ENCODE measurements at regions not wholly inside any gene's neighbourhood (a gene's known extent, or its start where the extent isn't known, plus 50 kb on each side); places are given as distances from the start of the nearest gene placed in this dataset.

- H3K27me3 ChIP-seq (ENCODE audit: control insufficient read depth in 2 of 2, insufficient read depth in 2 of 2, low read length in 2 of 2), result no peaks in the 10 kb centered on the region
- no peaks in the 10 kb centered on the region for H4K20me1 ChIP-seq (replicated peaks; ENCODE audit: control insufficient read depth, extremely low read depth, insufficient read depth, low read length)
- H2AFZ ChIP-seq (ENCODE audit: low read depth, low read length), result no peak overlapping the region
- no peaks in the 10 kb centered on the region for H3K36me3 ChIP-seq (ENCODE audit: control insufficient read depth in 2 of 2, extremely low read depth in 1 of 2, insufficient read depth in 2 of 2, low read length in 2 of 2)
- ChIA-PET CTCF (interaction anchor here (1.3 kb wide), 1 partner anchor 49 kb away, joined by 4 read pairs; no protein-coding TSS in a partner anchor), POLR2A (no interaction called here)
- H3K9me1 ChIP-seq (replicated peaks; ENCODE audit: control insufficient read depth, extremely low read depth, insufficient read depth, low read length), result no peaks in the 10 kb centered on the region
- H3K9me3 ChIP-seq (replicated peaks; ENCODE audit: control insufficient read depth, insufficient read depth, low read length), result no peaks in the 10 kb centered on the region
- H3K4me3 ChIP-seq (replicated peaks in 1 of 3; ENCODE audit: insufficient read depth in 1 of 3, low read depth in 1 of 3, low read length in 3 of 3), result no peak overlapping the region
- H3K27ac ChIP-seq (ENCODE audit: insufficient read depth, low read depth, low read length), result no peak overlapping the region
- FAIRE-seq, result no peak
- TF ChIP-seq EZH2 (IDR thresholded peaks at IDR 0.05; ENCODE audit: borderline replicate concordance, low read depth, low read length, severe bottlenecking) (no peak), POLR2A (IDR thresholded peaks at IDR 0.05; ENCODE audit: low read depth, low read length) (no peak), FOS (IDR thresholded peaks at IDR 0.05; ENCODE audit: borderline replicate concordance, insufficient read depth, low read length) (peak; percentile 32)
- peak; percentile 3 for DNase-seq (ENCODE audit: low read depth, low spot score)
- dilution Hi-C loops (cut with MboI; ENCODE audit: extremely low pct_ligation_motif_present, low sequenced_read_pairs) (no loop called here), intact Hi-C loops (cut with micrococcal nuclease) (loop anchor here (5.0 kb wide), 1 partner anchor 61 kb away; no protein-coding TSS in a partner anchor)
- no TSS peak for BruUV-seq (replicated peaks)
- no peaks in the 10 kb centered on the region for H3K79me2 ChIP-seq (ENCODE audit: control insufficient read depth, insufficient read depth, low read length)
- no peak overlapping the region for H3K9ac ChIP-seq (replicated peaks; ENCODE audit: extremely low read depth, insufficient read depth, low read length)
- no peak overlapping the region for H3K4me2 ChIP-seq (ENCODE audit: insufficient read depth, low read length)
- peaks cover 6% of the 10 kb centered on the region for H3K4me1 ChIP-seq (ENCODE audit: control insufficient read depth, extremely low read depth, insufficient read depth, low read length)
Observed at GRCh38 chrX:11836284-11836683, 78.2 kb downstream of the MSL3 start.

DNA sequence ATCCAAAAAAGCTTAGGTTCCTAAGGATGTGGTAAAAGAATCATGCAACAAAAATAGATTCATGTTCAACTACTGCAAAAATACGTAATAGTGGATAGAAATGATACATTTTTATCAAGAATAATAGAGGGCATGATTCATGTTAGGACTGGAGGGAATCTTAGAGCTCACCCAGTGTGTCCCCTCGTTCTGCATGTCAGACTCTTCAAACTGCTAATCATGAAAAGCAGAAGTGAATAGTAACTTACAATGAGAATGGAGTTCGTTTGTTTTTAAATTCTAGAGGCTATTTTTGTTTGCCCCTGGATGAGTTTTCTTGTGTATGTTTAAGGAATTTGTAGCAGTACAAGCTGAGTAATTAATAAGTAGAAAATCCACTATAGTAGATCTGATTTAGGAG is 79.4 kb downstream of the MSL3 start:
- Histone ChIP-seq H3K9me1 (replicated peaks; ENCODE audit: control insufficient read depth, extremely low read depth, insufficient read depth, low read length) (no peaks in the 10 kb centered on the region), H3K4me1 (ENCODE audit: control insufficient read depth, extremely low read depth, insufficient read depth, low read length) (peaks cover 6% of the 10 kb centered on the region), H4K20me1 (replicated peaks; ENCODE audit: control insufficient read depth, extremely low read depth, insufficient read depth, low read length) (no peaks in the 10 kb centered on the region), H3K9ac (replicated peaks; ENCODE audit: extremely low read depth, insufficient read depth, low read length) (no peak overlapping the region), H3K4me3 (replicated peaks in 1 of 3; ENCODE audit: insufficient read depth in 1 of 3, low read depth in 1 of 3, low read length in 3 of 3) (no peak overlapping the region), H2AFZ (ENCODE audit: low read depth, low read length) (no peak overlapping the region), H3K27ac (ENCODE audit: insufficient read depth, low read depth, low read length) (no peak overlapping the region), H3K79me2 (ENCODE audit: control insufficient read depth, insufficient read depth, low read length) (no peaks in the 10 kb centered on the region), H3K9me3 (replicated peaks; ENCODE audit: control insufficient read depth, insufficient read depth, low read length) (no peaks in the 10 kb centered on the region), H3K27me3 (ENCODE audit: control insufficient read depth in 2 of 2, insufficient read depth in 2 of 2, low read length in 2 of 2) (no peaks in the 10 kb centered on the region), H3K4me2 (ENCODE audit: insufficient read depth, low read length) (no peak overlapping the region), H3K36me3 (ENCODE audit: control insufficient read depth in 2 of 2, extremely low read depth in 1 of 2, insufficient read depth in 2 of 2, low read length in 2 of 2) (no peaks in the 10 kb centered on the region)
- dilution Hi-C loops (cut with MboI; ENCODE audit: extremely low pct_ligation_motif_present, low sequenced_read_pairs), result no loop called here
- FAIRE-seq, result no peak
- no TSS peak for BruUV-seq (replicated peaks)
- no peak for DNase-seq (ENCODE audit: low read depth, low spot score)
- TF ChIP-seq JUN (IDR thresholded peaks at IDR 0.05; ENCODE audit: borderline replicate concordance, insufficient read depth, insufficient read length, low read depth) (no peak), GATA2 (IDR thresholded peaks at IDR 0.05; ENCODE audit: insufficient read depth, insufficient read length, low read depth, low read length) (no peak), MAX (IDR thresholded peaks at IDR 0.05; ENCODE audit: insufficient read depth, insufficient read length) (no peak), FOS (IDR thresholded peaks at IDR 0.05; ENCODE audit: borderline replicate concordance, insufficient read depth, low read length) (no peak), POLR2AphosphoS5 (IDR thresholded peaks at IDR 0.05; ENCODE audit: insufficient read depth, low read depth, low read length) (no peak), EZH2 (IDR thresholded peaks at IDR 0.05; ENCODE audit: borderline replicate concordance, low read depth, low read length, severe bottlenecking) (no peak), MYC (IDR thresholded peaks at IDR 0.05; ENCODE audit: low read depth, low read length) (no peak), CTCF (IDR thresholded peaks at IDR 0.05; ENCODE audit: extremely low read depth in 1 of 2, insufficient read depth in 1 of 2, low read depth in 1 of 2, low read length in 2 of 2) (no peak), POLR2A (IDR thresholded peaks at IDR 0.05; ENCODE audit: low read depth, low read length) (no peak)
- CTCF ChIA-PET, result no interaction called here
- POLR2A ChIA-PET, result no interaction called here
- intact Hi-C loops (cut with micrococcal nuclease), result loop anchor here (5.0 kb wide), 1 partner anchor 60 kb away; no protein-coding TSS in a partner anchor
